HG02623 (cell line): ENCODE measurements at regions not wholly inside any gene's neighbourhood (a gene's known extent, or its start where the extent isn't known, plus 50 kb on each side); places are given as distances from the start of the nearest gene placed in this dataset.
"Not testable (repeated sequence)": the region's sequence is repeated elsewhere in the genome, so short reads cannot be mapped to it uniquely, and the experiment has no call there.

ENCODE experiments used
- ATAC-seq: cut with Tn5 transposase; IDR thresholded peaks from one replicate; pipeline ENCODE4 v1.9.1; 2021; ENCODE audit warnings: moderate library complexity; ENCODE audit not compliant: unreplicated experiment

- not testable (repeated sequence) for ATAC-seq
Observed at GRCh38 chr2:87657915-87658314, 90.0 kb upstream of the PLGLB2 start.

GRCh38 chr2:87658357-87658756 is 89.5 kb upstream of the PLGLB2 start:
- ATAC-seq: not testable (repeated sequence)

GRCh38 chr2:87658976-87659375 is 88.9 kb upstream of the PLGLB2 start:
- not testable (repeated sequence) for ATAC-seq

- not testable (repeated sequence) for ATAC-seq
Observed at GRCh38 chr2:87660164-87660563, 87.7 kb upstream of the PLGLB2 start.

- not testable (repeated sequence) for ATAC-seq
Observed at GRCh38 chr2:87662316-87663290, 85.3 kb upstream of the PLGLB2 start.

GRCh38 chr2:87663347-87663746 is 84.5 kb upstream of the PLGLB2 start:
- not testable (repeated sequence) for ATAC-seq

- not testable (repeated sequence) for ATAC-seq
Observed at GRCh38 chr2:87667027-87667426, 80.9 kb upstream of the PLGLB2 start.

GRCh38 chr2:87668361-87668760 is 79.5 kb upstream of the PLGLB2 start:
- ATAC-seq: not testable (repeated sequence)

GRCh38 chr2:87669633-87670231 is 78.2 kb upstream of the PLGLB2 start:
- ATAC-seq: not testable (repeated sequence)

- ATAC-seq: not testable (repeated sequence)
Observed at GRCh38 chr2:87672404-87672803, 75.5 kb upstream of the PLGLB2 start.

GRCh38 chr2:87674729-87675128 is 73.2 kb upstream of the PLGLB2 start:
- not testable (repeated sequence) for ATAC-seq

- not testable (repeated sequence) for ATAC-seq
Observed at GRCh38 chr2:87675487-87675886, 72.4 kb upstream of the PLGLB2 start.

GRCh38 chr2:87677421-87677923 is 70.4 kb upstream of the PLGLB2 start:
- ATAC-seq: not testable (repeated sequence)

GRCh38 chr2:87678742-87679173 is 69.1 kb upstream of the PLGLB2 start:
- ATAC-seq: not testable (repeated sequence)

- not testable (repeated sequence) for ATAC-seq
Observed at GRCh38 chr2:87679950-87680349, 67.9 kb upstream of the PLGLB2 start.

- not testable (repeated sequence) for ATAC-seq
Observed at GRCh38 chr2:87680691-87681090, 67.2 kb upstream of the PLGLB2 start.

- ATAC-seq: not testable (repeated sequence)
Observed at GRCh38 chr2:87683451-87683850, 64.4 kb upstream of the PLGLB2 start.

GRCh38 chr2:87683961-87684360 is 63.9 kb upstream of the PLGLB2 start:
- ATAC-seq: not testable (repeated sequence)

- not testable (repeated sequence) for ATAC-seq
Observed at GRCh38 chr2:87685558-87685957, 62.3 kb upstream of the PLGLB2 start.

- ATAC-seq: not testable (repeated sequence)
Observed at GRCh38 chr2:87686873-87687549, 60.9 kb upstream of the PLGLB2 start.
